ENCODE measurements at regions not wholly inside any gene's neighbourhood (a gene's known extent, or its start where the extent isn't known, plus 50 kb on each side); places are given as distances from the start of the nearest gene placed in this dataset.

GRCh38 chr13:111905609-111905945 is 161.4 kb upstream of the SOX1 start:
- DNase-seq, result no peak
- Histone ChIP-seq H3K4me1 (no peaks in the 10 kb centered on the region), H3K27me3 (no peaks in the 10 kb centered on the region), H3K27ac (no peak overlapping the region), H3K36me3 (no peaks in the 10 kb centered on the region), H3K4me3 (no peak overlapping the region), H3K9me3 (no peaks in the 10 kb centered on the region)
- intact Hi-C loops (cut with DNase I; ENCODE audit: low total_unique reads), result no loop called here
- TF ChIP-seq POLR2A (IDR thresholded peaks at IDR 0.05) (no peak), EP300 (IDR thresholded peaks at IDR 0.05; ENCODE audit: low read depth) (no peak), POLR2AphosphoS5 (IDR thresholded peaks at IDR 0.05) (no peak), CTCF (IDR thresholded peaks at IDR 0.05) (no peak)
- WGBS, 2 donors (ENCODE audit: low coverage in 1 of 2), result 93 to 100% methylated on average over 2 to 8 of the region's 8 CpGs
- in situ Hi-C loops (cut with MboI; ENCODE audit: low pct_ligation_motif_present in 1 of 4, low pct_unique_long_range_greater_than_20kb in 1 of 4, low sequenced_read_pairs in 3 of 4), result no loop called here

GRCh38 chr13:111906306-111906705 is 160.6 kb upstream of the SOX1 start:
- no peaks in the 10 kb centered on the region for H3K4me1 ChIP-seq
- no peaks in the 10 kb centered on the region for H3K27me3 ChIP-seq
- no peak overlapping the region for H3K27ac ChIP-seq
- no peaks in the 10 kb centered on the region for H3K9me3 ChIP-seq
- in situ Hi-C loops (cut with MboI; ENCODE audit: low pct_ligation_motif_present in 1 of 4, low pct_unique_long_range_greater_than_20kb in 1 of 4, low sequenced_read_pairs in 3 of 4) (no loop called here), intact Hi-C loops (cut with DNase I; ENCODE audit: low total_unique reads) (no loop called here)
- 70 to 87% methylated on average over 2 to 8 of the region's 8 CpGs for WGBS, 2 donors (ENCODE audit: low coverage in 1 of 2)
- H3K4me3 ChIP-seq, result no peak overlapping the region
- DNase-seq, result no peak
- TF ChIP-seq EP300 (IDR thresholded peaks at IDR 0.05; ENCODE audit: low read depth), result no peak
- no peak for TF ChIP-seq CTCF (IDR thresholded peaks at IDR 0.05)
- TF ChIP-seq POLR2AphosphoS5 (IDR thresholded peaks at IDR 0.05), result no peak
- TF ChIP-seq POLR2A (IDR thresholded peaks at IDR 0.05), result no peak
- no peaks in the 10 kb centered on the region for H3K36me3 ChIP-seq

- Histone ChIP-seq H3K4me1 (no peaks in the 10 kb centered on the region), H3K4me3 (no peak overlapping the region), H3K9me3 (no peaks in the 10 kb centered on the region), H3K27ac (no peak overlapping the region), H3K27me3 (no peaks in the 10 kb centered on the region), H3K36me3 (no peaks in the 10 kb centered on the region)
- in situ Hi-C loops (cut with MboI; ENCODE audit: low pct_ligation_motif_present in 1 of 4, low pct_unique_long_range_greater_than_20kb in 1 of 4, low sequenced_read_pairs in 3 of 4) (no loop called here), intact Hi-C loops (cut with DNase I; ENCODE audit: low total_unique reads) (no loop called here)
- WGBS, 2 donors (ENCODE audit: low coverage in 1 of 2), result 72 to 86% methylated on average over 6 to 9 of the region's 9 CpGs
- TF ChIP-seq EP300 (IDR thresholded peaks at IDR 0.05; ENCODE audit: low read depth) (no peak), POLR2AphosphoS5 (IDR thresholded peaks at IDR 0.05) (no peak), CTCF (IDR thresholded peaks at IDR 0.05) (no peak), POLR2A (IDR thresholded peaks at IDR 0.05) (no peak)
- DNase-seq, result no peak
Measured at GRCh38 chr13:111906816-111907215, 160.1 kb upstream of the SOX1 start.

- intact Hi-C loops (cut with DNase I; ENCODE audit: low total_unique reads) (no loop called here), in situ Hi-C loops (cut with MboI; ENCODE audit: low pct_ligation_motif_present in 1 of 4, low pct_unique_long_range_greater_than_20kb in 1 of 4, low sequenced_read_pairs in 3 of 4) (no loop called here)
- Histone ChIP-seq H3K4me3 (no peak overlapping the region), H3K36me3 (no peaks in the 10 kb centered on the region), H3K27me3 (no peaks in the 10 kb centered on the region), H3K4me1 (no peaks in the 10 kb centered on the region), H3K27ac (no peak overlapping the region), H3K9me3 (no peaks in the 10 kb centered on the region)
- TF ChIP-seq POLR2AphosphoS5 (IDR thresholded peaks at IDR 0.05) (no peak), POLR2A (IDR thresholded peaks at IDR 0.05) (no peak), CTCF (IDR thresholded peaks at IDR 0.05) (no peak), EP300 (IDR thresholded peaks at IDR 0.05; ENCODE audit: low read depth) (no peak)
- no peak for DNase-seq
- 79 to 82% methylated on average over 3 to 5 of the region's 5 CpGs for WGBS, 2 donors (ENCODE audit: low coverage in 1 of 2)
Measured at GRCh38 chr13:111907341-111907880, 159.5 kb upstream of the SOX1 start.
